ENCODE measurements at regions not wholly inside any gene's neighbourhood (a gene's known extent, or its start where the extent isn't known, plus 50 kb on each side); places are given as distances from the start of the nearest gene placed in this dataset.

GRCh38 chr5:92969781-92970237 is 611.2 kb downstream of the NR2F1-AS1 start:
- H3K4me1 Mint-ChIP-seq, result no peaks in the 10 kb centered on the region
- H3K27me3 Mint-ChIP-seq (ENCODE audit: insufficient read depth, low read depth, poor library complexity), result no peaks in the 10 kb centered on the region
- Histone ChIP-seq H3K36me3 (ENCODE audit: insufficient read depth) (no peaks in the 10 kb centered on the region), H3K27me3 (ENCODE audit: insufficient read depth) (no peaks in the 10 kb centered on the region), H3K79me2 (replicated peaks; ENCODE audit: insufficient read depth) (no peaks in the 10 kb centered on the region), H3F3A (replicated peaks; ENCODE audit: low read depth) (no peaks in the 10 kb centered on the region), H3K27ac (ENCODE audit: low read depth) (no peak overlapping the region), H3K9me2 (ENCODE audit: insufficient read depth) (peaks cover 10% of the 10 kb centered on the region; the same call in 1 of the 2 replicates), H2AFZ (no peak overlapping the region), H4K20me1 (replicated peaks; ENCODE audit: insufficient read depth) (no peaks in the 10 kb centered on the region), H3K4me3 (no peak overlapping the region), H3K4me1 (ENCODE audit: insufficient read depth) (no peaks in the 10 kb centered on the region), H3K4me2 (no peak overlapping the region)
- ATAC-seq (no peak), DNase-seq (ENCODE audit: low spot score) (no peak)
- no peak overlapping the region; the same call in 1 of the 2 replicates for H3K27ac Mint-ChIP-seq
- H3K4me3 Mint-ChIP-seq, result no peak overlapping the region
- TF ChIP-seq STAT1 (IDR thresholded peaks at IDR 0.05; ENCODE audit: unreplicated experiment) (no peak), REST (IDR thresholded peaks at IDR 0.05; ENCODE audit: unreplicated experiment) (no peak)
- H3K36me3 Mint-ChIP-seq (ENCODE audit: low read depth), result no peaks in the 10 kb centered on the region
- no peaks in the 10 kb centered on the region; the same call in 2 of the 3 replicates for H3K9me3 Mint-ChIP-seq

DNA sequence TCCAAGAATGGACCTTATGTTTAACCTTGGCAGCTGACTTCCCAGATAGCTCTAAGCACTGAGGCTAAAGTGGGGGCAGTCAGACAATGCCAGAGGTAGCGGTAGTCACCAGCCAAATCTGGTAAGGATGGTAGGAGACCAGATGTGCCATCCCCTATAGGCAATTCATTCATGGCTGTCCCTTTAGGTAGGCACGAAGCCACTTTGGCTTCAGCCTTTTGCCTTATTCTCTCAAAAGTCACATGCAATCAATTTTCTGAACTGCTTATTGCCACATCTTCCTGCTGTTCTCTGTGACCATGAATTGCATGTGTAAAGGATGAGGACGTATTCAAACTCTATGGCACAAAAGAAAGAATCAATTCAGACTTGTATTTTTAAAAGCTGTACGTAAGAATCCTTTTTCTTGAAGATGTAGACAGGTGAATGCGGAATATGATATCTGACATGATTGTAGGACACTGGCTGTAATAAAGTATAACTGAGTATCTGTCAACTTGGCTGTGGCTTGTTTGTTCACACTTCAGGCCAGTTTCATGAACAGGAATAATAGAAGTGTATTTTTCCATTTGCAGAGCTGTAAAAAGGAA is 611.7 kb downstream of the NR2F1-AS1 start:
- Histone ChIP-seq H3K4me2 (no peak overlapping the region), H3K4me3 (no peak overlapping the region), H3K4me1 (ENCODE audit: insufficient read depth) (no peaks in the 10 kb centered on the region), H3K27me3 (ENCODE audit: insufficient read depth) (no peaks in the 10 kb centered on the region), H3F3A (replicated peaks; ENCODE audit: low read depth) (no peaks in the 10 kb centered on the region), H3K27ac (ENCODE audit: low read depth) (no peak overlapping the region), H2AFZ (no peak overlapping the region; the same call in 1 of the 2 replicates), H3K36me3 (ENCODE audit: insufficient read depth) (no peaks in the 10 kb centered on the region), H3K9me2 (ENCODE audit: insufficient read depth) (peaks cover 8% of the 10 kb centered on the region; the same call in 1 of the 2 replicates), H3K79me2 (replicated peaks; ENCODE audit: insufficient read depth) (no peaks in the 10 kb centered on the region), H4K20me1 (replicated peaks; ENCODE audit: insufficient read depth) (no peaks in the 10 kb centered on the region)
- Mint-ChIP-seq H3K27ac (no peak overlapping the region), H3K27me3 (ENCODE audit: insufficient read depth, low read depth, poor library complexity) (no peaks in the 10 kb centered on the region), H3K9me3 (no peaks in the 10 kb centered on the region; the same call in 2 of the 3 replicates), H3K36me3 (ENCODE audit: low read depth) (no peaks in the 10 kb centered on the region), H3K4me1 (no peaks in the 10 kb centered on the region), H3K4me3 (no peak overlapping the region)
- DNase-seq (ENCODE audit: low spot score) (no peak), ATAC-seq (no peak)
- TF ChIP-seq NANOG (IDR thresholded peaks at IDR 0.05; ENCODE audit: borderline replicate concordance) (no peak), REST (IDR thresholded peaks at IDR 0.05; ENCODE audit: unreplicated experiment) (no peak), ZNF114 (CRISPR knock-in tag; IDR thresholded peaks at IDR 0.05) (no peak)

Data from GM23338 (cell line).